AG04450 (cell line): ENCODE measurements at regions not wholly inside any gene's neighbourhood (a gene's known extent, or its start where the extent isn't known, plus 50 kb on each side); places are given as distances from the start of the nearest gene placed in this dataset.

ENCODE experiments used
- CTCF ChIA-PET: fragments of 300-600, 350-600 bp; formaldehyde crosslinking; extraction: SDS; loops from one replicate; lab custom pipeline; 2022; ENCODE audit warnings: antibody characterized with exemption, inconsistent platforms; lab: Charles Lee
- POLR2A ChIA-PET: fragments of 350-600 bp; formaldehyde crosslinking; extraction: SDS; loops from one replicate; lab custom pipeline; 2021; ENCODE audit warnings: antibody characterized with exemption, inconsistent platforms; lab: Yijun Ruan, JAX
- DNase-seq: peaks from one replicate; pipeline ENCODE4 v3.0.0-alpha.2; 2011; ENCODE audit warnings: low read depth, low spot score
- H3K27ac ChIP-seq: one replicate; pipeline ENCODE4 v1.5.1; 2012; ENCODE audit warnings: low read depth, low read length, control low read depth
- H3K27me3 ChIP-seq: one replicate; pipeline ENCODE4 v1.6.0; 2012; ENCODE audit warnings: low read length; ENCODE audit not compliant: control insufficient read depth, insufficient read depth
- H3K4me3 ChIP-seq: 2 replicates; pipeline ENCODE4 v1.5.1; 2011; ENCODE audit warnings: mild to moderate bottlenecking, low read depth, low read length, control low read depth
- H3K9me3 ChIP-seq: 2 replicates; pipeline ENCODE4 v1.5.1; 2012; ENCODE audit warnings: low read length; ENCODE audit not compliant: control insufficient read depth, insufficient read depth
- TF ChIP-seq, protein P1 (sequence below): IDR thresholded peaks from 2 replicates; pipeline ENCODE4 v1.5.1; 2011; ENCODE audit warnings: low read depth, low read length, control low read depth, inconsistent platforms

GRCh38 chr5:63553073-63553472 is 409.2 kb downstream of the HTR1A start:
- Histone ChIP-seq H3K4me3 (no peak overlapping the region), H3K27ac (no peak overlapping the region), H3K9me3 (peaks cover 3% of the 10 kb centered on the region; the same call in 1 of the 2 replicates), H3K27me3 (no peaks in the 10 kb centered on the region)
- no peak for DNase-seq
- TF ChIP-seq, protein P1, sequence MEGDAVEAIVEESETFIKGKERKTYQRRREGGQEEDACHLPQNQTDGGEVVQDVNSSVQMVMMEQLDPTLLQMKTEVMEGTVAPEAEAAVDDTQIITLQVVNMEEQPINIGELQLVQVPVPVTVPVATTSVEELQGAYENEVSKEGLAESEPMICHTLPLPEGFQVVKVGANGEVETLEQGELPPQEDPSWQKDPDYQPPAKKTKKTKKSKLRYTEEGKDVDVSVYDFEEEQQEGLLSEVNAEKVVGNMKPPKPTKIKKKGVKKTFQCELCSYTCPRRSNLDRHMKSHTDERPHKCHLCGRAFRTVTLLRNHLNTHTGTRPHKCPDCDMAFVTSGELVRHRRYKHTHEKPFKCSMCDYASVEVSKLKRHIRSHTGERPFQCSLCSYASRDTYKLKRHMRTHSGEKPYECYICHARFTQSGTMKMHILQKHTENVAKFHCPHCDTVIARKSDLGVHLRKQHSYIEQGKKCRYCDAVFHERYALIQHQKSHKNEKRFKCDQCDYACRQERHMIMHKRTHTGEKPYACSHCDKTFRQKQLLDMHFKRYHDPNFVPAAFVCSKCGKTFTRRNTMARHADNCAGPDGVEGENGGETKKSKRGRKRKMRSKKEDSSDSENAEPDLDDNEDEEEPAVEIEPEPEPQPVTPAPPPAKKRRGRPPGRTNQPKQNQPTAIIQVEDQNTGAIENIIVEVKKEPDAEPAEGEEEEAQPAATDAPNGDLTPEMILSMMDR = no peak
- ChIA-PET CTCF (no interaction called here), POLR2A (no interaction called here)

GRCh38 chr5:63535840-63536602 is 426.2 kb downstream of the HTR1A start:
- POLR2A ChIA-PET = no interaction called here
- Histone ChIP-seq H3K27ac (no peak overlapping the region), H3K4me3 (no peak overlapping the region), H3K27me3 (no peaks in the 10 kb centered on the region), H3K9me3 (peaks cover 3% of the 10 kb centered on the region; the same call in 1 of the 2 replicates)
- DNase-seq = no peak
- TF ChIP-seq, protein P1 = no peak
- CTCF ChIA-PET = no interaction called here

- ChIA-PET CTCF (no interaction called here), POLR2A (no interaction called here)
- Histone ChIP-seq H3K4me3 (no peak overlapping the region), H3K9me3 (peaks cover 2% of the 10 kb centered on the region; the same call in 1 of the 2 replicates), H3K27me3 (no peaks in the 10 kb centered on the region), H3K27ac (no peak overlapping the region)
- DNase-seq = no peak
- TF ChIP-seq, protein P1 = no peak
These were observed 438.0 kb downstream of the HTR1A start for GRCh38 chr5:63524281-63524680.

DNA sequence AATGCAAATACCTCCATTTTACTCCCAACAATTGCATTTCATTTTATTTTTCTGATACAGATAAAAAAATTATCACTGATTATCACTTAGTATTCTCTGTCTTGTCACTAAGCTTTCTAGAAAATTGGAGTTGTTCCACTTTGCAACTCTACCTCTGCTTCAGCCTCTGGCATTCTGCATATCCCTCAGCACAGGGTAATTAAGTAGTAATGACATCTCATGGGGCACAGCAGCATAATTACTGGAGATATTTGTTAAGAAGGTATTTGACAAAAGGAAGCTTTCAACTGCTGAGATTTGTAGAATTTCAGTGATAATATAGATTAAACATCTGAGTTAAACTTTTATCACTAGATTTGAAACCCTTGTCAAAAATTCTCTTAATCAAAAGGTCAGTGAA is 446.2 kb downstream of the HTR1A start:
- TF ChIP-seq, protein P1 = no peak
- Histone ChIP-seq H3K27me3 (no peaks in the 10 kb centered on the region), H3K9me3 (peaks cover 2% of the 10 kb centered on the region; the same call in 1 of the 2 replicates), H3K4me3 (no peak overlapping the region), H3K27ac (no peak overlapping the region)
- no peak for DNase-seq
- CTCF ChIA-PET = no interaction called here
- POLR2A ChIA-PET = no interaction called here

- CTCF ChIA-PET = interaction anchor here (0.6 kb wide), 1 partner anchor 105 kb away, joined by 4 read pairs; no protein-coding TSS in a partner anchor
- TF ChIP-seq, protein P1 = no peak
- POLR2A ChIA-PET = no interaction called here
These were observed 462.0 kb downstream of the HTR1A start for GRCh38 chr5:63500242-63500641.

More at GRCh38 chr5:63500242-63500641, 462.0 kb downstream of the HTR1A start:
- DNase-seq = no peak
- no peak overlapping the region for H3K27ac ChIP-seq
- no peaks in the 10 kb centered on the region for H3K9me3 ChIP-seq
- H3K27me3 ChIP-seq = no peaks in the 10 kb centered on the region
- no peak overlapping the region for H3K4me3 ChIP-seq
